Neutrophil (primary cell): ENCODE measurements at regions not wholly inside any gene's neighbourhood (a gene's known extent, or its start where the extent isn't known, plus 50 kb on each side); places are given as distances from the start of the nearest gene placed in this dataset.

Experiments used
- H3K27ac ChIP-seq: fragments of 200-600 bp; sonication (generic); 2 replicates; pipeline ENCODE4 v1.5.1; 2016; ENCODE audit warnings: mild to moderate bottlenecking, moderate library complexity
- H3K27me3 ChIP-seq: fragments of 200-600 bp; sonication (generic); 2 replicates; pipeline ENCODE4 v1.6.0; 2016; ENCODE audit warnings: mild to moderate bottlenecking
- H3K36me3 ChIP-seq: fragments of 200-600 bp; sonication (generic); 2 replicates; pipeline ENCODE4 v1.5.1; 2017
- H3K4me1 ChIP-seq, 2 experiments: fragments of 200-600 bp in 1 of 2; sonication (generic) in 1 of 2; 1 replicate in 1 of 2; 2 replicates in 1 of 2; pipeline versions ENCODE4 v1.5.1 to v1.6.1; 2013 to 2016; ENCODE audit warnings: low read depth in 1 of 2, low read length in 1 of 2, mild to moderate bottlenecking in 1 of 2, moderate library complexity in 1 of 2; ENCODE audit not compliant: control insufficient read depth in 1 of 2, insufficient read depth in 1 of 2
- H3K4me3 ChIP-seq, 2 experiments: fragments of 200-600 bp in 1 of 2; sonication (generic) in 1 of 2; 1 replicate in 1 of 2; 2 replicates in 1 of 2; pipeline ENCODE4 v1.5.1; 2013 to 2016; ENCODE audit warnings: low read depth in 1 of 2, low read length in 1 of 2, mild to moderate bottlenecking in 1 of 2, moderate library complexity in 1 of 2
- H3K9me3 ChIP-seq: fragments of 200-600 bp; sonication (generic); 2 replicates; pipeline ENCODE4 v1.5.1; 2016
- TF ChIP-seq, protein P1 (sequence below): fragments of 200-600 bp; sonication (generic); IDR thresholded peaks from 2 replicates; pipeline ENCODE4 v1.5.1; 2016; ENCODE audit warnings: antibody characterized with exemption

GRCh38 chr10:90530521-90530920 is 327.3 kb downstream of the HTR7 start:
- Histone ChIP-seq H3K9me3 (no peaks in the 10 kb centered on the region), H3K4me1 (no peaks in the 10 kb centered on the region), H3K36me3 (no peaks in the 10 kb centered on the region), H3K4me3 (no peak overlapping the region), H3K27ac (no peak overlapping the region), H3K27me3 (no peaks in the 10 kb centered on the region)
- TF ChIP-seq, protein P1, sequence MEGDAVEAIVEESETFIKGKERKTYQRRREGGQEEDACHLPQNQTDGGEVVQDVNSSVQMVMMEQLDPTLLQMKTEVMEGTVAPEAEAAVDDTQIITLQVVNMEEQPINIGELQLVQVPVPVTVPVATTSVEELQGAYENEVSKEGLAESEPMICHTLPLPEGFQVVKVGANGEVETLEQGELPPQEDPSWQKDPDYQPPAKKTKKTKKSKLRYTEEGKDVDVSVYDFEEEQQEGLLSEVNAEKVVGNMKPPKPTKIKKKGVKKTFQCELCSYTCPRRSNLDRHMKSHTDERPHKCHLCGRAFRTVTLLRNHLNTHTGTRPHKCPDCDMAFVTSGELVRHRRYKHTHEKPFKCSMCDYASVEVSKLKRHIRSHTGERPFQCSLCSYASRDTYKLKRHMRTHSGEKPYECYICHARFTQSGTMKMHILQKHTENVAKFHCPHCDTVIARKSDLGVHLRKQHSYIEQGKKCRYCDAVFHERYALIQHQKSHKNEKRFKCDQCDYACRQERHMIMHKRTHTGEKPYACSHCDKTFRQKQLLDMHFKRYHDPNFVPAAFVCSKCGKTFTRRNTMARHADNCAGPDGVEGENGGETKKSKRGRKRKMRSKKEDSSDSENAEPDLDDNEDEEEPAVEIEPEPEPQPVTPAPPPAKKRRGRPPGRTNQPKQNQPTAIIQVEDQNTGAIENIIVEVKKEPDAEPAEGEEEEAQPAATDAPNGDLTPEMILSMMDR, result no peak

- TF ChIP-seq, protein P1, result no peak
- no peaks in the 10 kb centered on the region for H3K9me3 ChIP-seq
- no peak overlapping the region for H3K4me3 ChIP-seq
- no peak overlapping the region for H3K27ac ChIP-seq
- H3K36me3 ChIP-seq, result no peaks in the 10 kb centered on the region
- H3K4me1 ChIP-seq, result no peaks in the 10 kb centered on the region
- H3K27me3 ChIP-seq, result no peaks in the 10 kb centered on the region
Observed at GRCh38 chr10:90557385-90557784, 300.5 kb downstream of the HTR7 start.

DNA sequence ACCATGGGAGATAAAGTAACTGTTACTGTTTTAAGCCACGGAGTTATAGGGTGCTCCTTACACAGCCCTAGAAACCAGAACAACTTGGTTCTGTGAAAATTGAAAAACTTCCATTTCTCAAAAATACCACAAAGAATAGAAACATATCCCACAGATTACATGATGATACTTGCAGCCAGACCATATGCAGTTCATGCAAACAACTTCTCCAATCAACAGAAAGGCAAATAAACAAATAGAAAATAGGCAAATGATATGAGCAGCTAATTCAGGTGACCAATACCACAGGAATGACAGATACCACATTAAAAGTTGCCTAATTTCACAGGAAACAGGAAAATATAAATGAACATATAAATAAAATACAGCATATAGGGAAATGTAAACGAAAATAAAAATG is 297.5 kb downstream of the HTR7 start:
- H3K4me1 ChIP-seq, result no peaks in the 10 kb centered on the region
- H3K4me3 ChIP-seq, result no peak overlapping the region
- no peaks in the 10 kb centered on the region for H3K36me3 ChIP-seq
- H3K27me3 ChIP-seq, result no peaks in the 10 kb centered on the region
- H3K27ac ChIP-seq, result no peak overlapping the region
- no peaks in the 10 kb centered on the region for H3K9me3 ChIP-seq
- TF ChIP-seq, protein P1, result no peak

GRCh38 chr10:90561666-90562065 is 296.2 kb downstream of the HTR7 start:
- no peaks in the 10 kb centered on the region for H3K27me3 ChIP-seq
- no peak overlapping the region for H3K4me3 ChIP-seq
- H3K36me3 ChIP-seq, result no peaks in the 10 kb centered on the region
- H3K27ac ChIP-seq, result no peak overlapping the region
- H3K9me3 ChIP-seq, result no peaks in the 10 kb centered on the region
- no peaks in the 10 kb centered on the region for H3K4me1 ChIP-seq
- TF ChIP-seq, protein P1, result no peak

- Histone ChIP-seq H3K4me3 (no peak overlapping the region), H3K27ac (no peak overlapping the region), H3K4me1 (no peaks in the 10 kb centered on the region), H3K9me3 (no peaks in the 10 kb centered on the region), H3K36me3 (no peaks in the 10 kb centered on the region), H3K27me3 (no peaks in the 10 kb centered on the region)
- TF ChIP-seq, protein P1, result no peak
Observed at GRCh38 chr10:90571481-90572258, 286.2 kb downstream of the HTR7 start.
